ENCODE measurements at regions not wholly inside any gene's neighbourhood (a gene's known extent, or its start where the extent isn't known, plus 50 kb on each side); places are given as distances from the start of the nearest gene placed in this dataset.

DNA sequence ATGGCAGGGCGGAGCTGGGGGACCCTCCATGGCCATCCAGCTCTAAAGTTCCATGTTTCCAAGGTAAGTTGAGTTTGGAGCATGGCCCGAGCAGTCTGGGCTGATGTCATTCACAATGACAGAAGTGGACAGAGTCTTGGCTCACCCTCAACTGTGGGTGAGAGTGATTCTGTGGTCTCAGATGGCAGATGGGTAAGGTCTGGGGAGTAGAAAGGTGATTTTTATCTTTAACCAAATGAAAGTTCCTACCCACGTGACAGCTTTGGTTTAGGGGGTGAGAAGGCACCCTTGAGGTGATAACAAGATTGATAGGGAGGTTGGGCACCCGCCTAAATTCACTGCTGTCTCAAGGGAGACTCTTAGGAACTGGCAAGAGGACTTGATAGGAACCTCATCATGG is 57.6 kb upstream of the PDZD8 start:
- TF ChIP-seq, protein P1, sequence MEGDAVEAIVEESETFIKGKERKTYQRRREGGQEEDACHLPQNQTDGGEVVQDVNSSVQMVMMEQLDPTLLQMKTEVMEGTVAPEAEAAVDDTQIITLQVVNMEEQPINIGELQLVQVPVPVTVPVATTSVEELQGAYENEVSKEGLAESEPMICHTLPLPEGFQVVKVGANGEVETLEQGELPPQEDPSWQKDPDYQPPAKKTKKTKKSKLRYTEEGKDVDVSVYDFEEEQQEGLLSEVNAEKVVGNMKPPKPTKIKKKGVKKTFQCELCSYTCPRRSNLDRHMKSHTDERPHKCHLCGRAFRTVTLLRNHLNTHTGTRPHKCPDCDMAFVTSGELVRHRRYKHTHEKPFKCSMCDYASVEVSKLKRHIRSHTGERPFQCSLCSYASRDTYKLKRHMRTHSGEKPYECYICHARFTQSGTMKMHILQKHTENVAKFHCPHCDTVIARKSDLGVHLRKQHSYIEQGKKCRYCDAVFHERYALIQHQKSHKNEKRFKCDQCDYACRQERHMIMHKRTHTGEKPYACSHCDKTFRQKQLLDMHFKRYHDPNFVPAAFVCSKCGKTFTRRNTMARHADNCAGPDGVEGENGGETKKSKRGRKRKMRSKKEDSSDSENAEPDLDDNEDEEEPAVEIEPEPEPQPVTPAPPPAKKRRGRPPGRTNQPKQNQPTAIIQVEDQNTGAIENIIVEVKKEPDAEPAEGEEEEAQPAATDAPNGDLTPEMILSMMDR (conservative IDR thresholded peaks at IDR 0.05) = no peak
- TF ChIP-seq EZH2 (IDR thresholded peaks at IDR 0.05; ENCODE audit: low read depth) = no peak

Data from PC-9 (cell line).